Stimulated activated CD4-positive, alpha-beta T cell treated with anti-CD3 and anti-CD28 coated beads, Interleukin-1b, Interleukin-23, amount 100 ng/mL, for 4 hours (primary cell): ENCODE measurements at regions not wholly inside any gene's neighbourhood (a gene's known extent, or its start where the extent isn't known, plus 50 kb on each side); places are given as distances from the start of the nearest gene placed in this dataset.

Source experiments
- DNase-seq, 2 donors: peaks; one replicate each; pipeline ENCODE4 v3.0.0-alpha.2; 2020; ENCODE audit warnings: low read depth in 2 of 2

DNA sequence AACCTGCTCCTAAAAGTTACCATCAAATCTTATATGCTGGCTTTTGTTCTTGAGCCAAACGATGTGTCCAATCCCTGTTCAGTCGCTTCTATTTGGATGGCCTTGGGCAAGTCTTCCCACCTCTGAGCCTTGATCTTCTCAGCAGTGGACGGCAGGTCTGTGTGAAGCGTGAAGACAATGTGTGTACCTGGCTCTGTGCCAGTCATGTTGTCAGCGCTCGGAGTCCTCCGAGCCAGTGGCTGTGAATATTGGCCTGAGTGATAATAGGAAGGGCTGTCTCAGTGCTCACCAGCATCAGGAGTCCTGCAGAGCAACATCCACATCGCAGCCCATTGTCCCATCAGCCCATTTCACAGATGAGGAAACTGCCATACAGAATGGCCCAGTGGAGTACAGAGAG lies 219.0 kb downstream of the CDC5L start:
- DNase-seq: no peak

DNA sequence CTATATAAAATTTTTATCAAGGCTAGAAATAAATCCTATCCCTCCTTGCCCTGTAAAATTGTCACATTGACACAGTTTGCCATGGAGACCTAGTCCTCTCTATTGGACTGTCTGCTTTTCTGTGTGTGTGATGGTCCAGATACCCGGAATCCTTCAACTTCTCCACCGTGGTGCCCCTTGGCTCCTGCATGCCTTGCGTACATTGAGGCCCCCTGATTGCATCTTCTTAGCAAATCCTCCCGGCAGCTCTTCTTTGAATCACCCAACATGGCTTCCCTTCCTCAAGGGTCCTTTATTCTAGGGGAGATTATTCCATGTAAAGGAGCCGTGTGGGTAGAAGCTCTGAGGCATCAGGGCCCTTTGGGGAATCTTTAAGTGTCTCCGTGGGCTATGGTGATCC lies 219.5 kb downstream of the CDC5L start:
- no peak for DNase-seq

DNA sequence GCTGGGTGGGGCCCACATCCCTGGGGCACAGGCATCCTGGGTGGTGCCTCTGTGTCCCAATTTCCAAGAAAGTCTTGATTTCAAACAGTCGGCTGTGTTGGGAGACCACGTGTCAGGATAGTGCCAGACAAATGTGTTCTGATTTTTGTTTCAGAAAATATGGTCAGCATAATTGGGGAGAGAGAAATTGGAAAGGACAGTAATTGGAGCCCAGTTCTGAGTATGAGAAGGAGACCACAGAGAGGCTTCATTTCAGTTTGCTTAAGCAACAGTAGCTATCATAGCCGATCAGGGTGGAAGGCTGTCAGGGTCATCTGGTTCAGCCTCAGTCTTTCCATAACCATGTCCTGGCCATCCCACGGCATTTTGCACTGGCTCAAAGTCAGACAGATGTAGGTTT lies 220.7 kb downstream of the CDC5L start:
- DNase-seq: no peak

- DNase-seq: no peak
Measured at GRCh38 chr6:44609051-44609612, 221.6 kb downstream of the CDC5L start.

DNA sequence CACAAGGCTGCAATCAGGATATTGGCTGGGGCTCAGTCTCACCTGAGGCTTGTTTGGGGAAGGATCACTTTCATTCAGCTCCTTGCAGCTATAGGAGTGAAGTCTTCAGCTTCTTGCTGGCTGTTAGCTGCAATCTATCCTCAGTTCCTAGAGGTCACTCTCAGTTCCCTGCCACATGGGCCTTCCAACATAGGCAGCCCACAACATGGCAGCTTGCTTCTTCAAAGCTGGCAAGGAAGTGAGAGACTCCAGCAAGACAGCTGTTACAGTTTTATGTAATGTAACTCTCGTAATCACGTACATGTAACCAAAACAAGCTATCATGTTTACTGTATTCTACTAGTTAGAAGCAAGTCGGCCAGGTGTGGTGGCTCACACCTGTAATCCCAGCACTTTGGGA lies 226.9 kb downstream of the CDC5L start:
- DNase-seq: no peak

GRCh38 chr6:44615621-44616020 lies 228.1 kb downstream of the CDC5L start:
- no peak for DNase-seq

- no peak for DNase-seq
Measured at GRCh38 chr6:44617416-44617815, 229.9 kb downstream of the CDC5L start.

DNA sequence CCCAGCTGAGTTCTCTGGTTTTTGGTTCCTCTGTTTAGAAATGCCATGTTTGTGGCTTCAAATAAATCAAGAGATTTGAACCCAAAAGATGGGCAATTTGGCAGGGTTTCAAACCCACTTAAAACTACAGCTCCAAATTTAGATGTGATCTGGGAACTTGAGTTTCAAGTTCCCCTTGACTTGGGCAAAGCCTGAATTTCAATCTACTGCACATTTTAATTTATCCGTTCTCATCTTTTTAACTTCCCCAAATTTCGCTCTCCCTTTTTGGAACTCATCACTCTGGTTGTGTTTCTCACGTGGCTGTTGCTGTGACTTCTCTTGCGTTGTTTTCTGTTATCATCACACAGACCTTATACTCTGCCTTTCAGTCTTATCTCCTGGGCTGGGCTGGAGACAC lies 230.9 kb downstream of the CDC5L start:
- no peak for DNase-seq

DNA sequence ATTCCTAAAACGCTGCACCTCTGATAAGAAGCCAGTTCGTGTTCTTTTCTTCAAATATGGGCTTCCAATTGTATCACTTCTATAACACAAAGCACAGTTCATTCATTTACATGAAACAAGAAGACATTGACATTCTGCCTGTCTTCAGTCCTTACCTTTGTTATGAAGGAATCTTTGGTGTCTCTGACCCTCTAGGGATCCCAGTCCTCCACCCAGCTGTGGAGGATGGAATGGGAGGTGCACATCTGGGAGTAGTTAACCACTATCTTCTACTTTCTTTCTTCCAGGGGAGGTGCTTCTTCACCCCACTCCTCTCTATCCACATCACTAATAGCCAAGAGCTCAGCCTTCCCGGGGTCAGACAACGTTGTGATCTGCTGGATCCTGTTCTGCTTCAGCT lies 233.4 kb downstream of the CDC5L start:
- no peak for DNase-seq

DNA sequence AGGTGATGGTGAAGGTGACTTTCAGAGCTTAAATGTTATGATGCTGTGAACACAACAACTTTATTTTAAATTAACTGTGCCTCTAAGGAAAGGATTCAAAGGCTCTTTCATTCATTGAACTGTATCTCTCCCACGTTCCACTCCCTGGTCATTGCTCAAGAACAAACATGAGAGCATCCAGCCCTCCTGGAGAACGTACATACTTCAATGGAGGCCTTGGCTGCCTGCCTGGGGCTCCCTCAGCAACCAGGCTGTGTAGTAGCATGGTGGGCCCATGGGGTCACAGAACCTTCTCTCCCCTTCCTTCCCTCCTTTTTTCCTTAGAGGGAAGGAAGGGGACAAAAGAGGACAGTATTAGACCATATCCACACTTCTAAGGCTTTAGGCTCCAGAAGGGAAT lies 234.3 kb downstream of the CDC5L start:
- no peak for DNase-seq

GRCh38 chr6:44622555-44622954 lies 235.0 kb downstream of the CDC5L start:
- no peak for DNase-seq

GRCh38 chr6:44622956-44623355 lies 235.4 kb downstream of the CDC5L start:
- DNase-seq: no peak

DNA sequence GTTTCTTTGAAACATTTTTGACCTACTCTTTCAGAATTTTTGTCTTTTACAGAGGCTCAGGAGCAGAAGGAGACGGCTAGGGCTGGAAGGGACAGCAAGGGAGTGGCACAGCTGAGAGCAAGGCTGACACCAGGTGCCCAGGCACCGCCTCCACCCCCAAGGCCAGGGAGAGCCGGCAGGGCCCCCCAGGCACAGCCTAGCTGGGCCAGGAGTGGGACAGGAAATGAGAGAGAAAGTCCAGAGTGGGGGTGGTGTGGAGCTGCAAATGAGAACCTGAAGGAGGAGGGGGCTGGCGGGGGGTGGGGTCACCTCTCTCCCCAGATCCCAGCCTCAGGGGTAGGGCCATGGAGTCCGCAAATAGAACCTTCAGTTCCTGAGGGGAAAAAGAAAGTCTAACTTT lies 236.7 kb downstream of the CDC5L start:
- no peak for DNase-seq

DNA sequence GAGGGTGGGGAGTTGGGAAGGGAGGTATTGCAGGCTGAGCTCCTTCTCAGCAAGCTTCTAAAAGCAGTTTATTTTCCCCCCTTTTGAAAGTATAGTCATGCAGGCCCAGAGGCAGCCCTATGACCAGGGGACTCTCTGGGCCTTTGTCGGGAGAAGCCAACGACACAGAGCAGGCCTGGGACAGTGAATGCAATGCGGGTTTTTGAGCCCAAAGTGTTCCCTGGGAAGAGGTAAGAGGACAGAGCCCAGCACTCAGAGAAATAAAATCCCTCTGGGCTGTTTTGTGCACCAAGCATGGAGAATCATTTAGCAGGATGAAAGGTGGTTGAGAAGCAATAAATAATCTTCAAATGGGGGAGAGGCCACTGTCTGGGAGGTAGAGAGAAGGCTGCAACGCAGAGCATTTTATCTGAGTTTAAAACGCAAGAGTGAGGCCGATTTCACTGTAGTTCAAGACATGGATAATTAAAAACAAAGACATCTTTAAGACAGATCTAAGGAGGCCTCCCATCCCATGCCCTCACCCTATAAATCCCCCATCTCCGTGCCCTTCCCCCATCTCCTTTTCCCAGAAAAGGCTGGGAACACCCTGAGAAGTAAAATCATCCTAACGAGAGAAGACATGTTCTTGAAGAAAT lies 237.5 kb downstream of the CDC5L start:
- DNase-seq: no peak

DNA sequence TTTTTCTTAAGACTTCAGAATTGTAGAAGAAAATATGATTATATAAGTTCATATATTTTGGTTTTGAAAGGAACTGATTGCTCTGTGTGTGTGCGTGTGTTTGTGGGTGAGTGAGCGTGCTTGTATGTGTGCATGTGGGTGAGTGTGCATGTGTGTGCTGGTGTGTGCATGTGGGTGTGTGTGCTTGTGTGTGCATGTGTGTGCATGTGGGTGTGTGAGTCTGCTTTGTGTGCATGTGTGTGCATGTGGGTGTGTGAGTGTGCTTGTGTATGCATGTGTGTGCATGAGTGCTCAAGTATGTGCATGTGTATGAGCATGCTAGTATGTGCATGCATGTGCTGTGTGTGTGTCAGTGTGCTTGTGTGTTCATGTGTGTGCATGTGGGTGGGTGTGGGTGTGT lies 238.5 kb downstream of the CDC5L start:
- no peak for DNase-seq

DNA sequence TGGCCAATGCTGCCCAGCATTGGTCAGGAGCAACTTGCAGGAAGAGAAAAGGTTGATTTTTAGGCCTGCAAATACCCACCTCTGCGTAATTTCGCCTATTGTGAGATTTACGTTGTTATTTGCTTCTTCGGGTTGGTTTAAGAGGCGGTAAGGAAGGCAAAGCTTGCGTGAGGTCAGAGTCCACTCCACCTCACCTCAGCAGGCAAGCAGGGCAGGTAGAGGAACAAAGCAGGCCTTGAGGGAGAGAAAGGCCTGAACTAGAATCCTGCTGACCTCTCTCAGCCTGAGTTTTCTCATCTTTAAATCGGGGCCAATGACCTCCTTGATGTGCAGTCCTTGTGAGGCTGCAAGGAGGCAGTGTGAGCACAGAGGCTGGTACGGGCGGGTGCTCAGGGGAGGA lies 239.1 kb downstream of the CDC5L start:
- DNase-seq: no peak

DNA sequence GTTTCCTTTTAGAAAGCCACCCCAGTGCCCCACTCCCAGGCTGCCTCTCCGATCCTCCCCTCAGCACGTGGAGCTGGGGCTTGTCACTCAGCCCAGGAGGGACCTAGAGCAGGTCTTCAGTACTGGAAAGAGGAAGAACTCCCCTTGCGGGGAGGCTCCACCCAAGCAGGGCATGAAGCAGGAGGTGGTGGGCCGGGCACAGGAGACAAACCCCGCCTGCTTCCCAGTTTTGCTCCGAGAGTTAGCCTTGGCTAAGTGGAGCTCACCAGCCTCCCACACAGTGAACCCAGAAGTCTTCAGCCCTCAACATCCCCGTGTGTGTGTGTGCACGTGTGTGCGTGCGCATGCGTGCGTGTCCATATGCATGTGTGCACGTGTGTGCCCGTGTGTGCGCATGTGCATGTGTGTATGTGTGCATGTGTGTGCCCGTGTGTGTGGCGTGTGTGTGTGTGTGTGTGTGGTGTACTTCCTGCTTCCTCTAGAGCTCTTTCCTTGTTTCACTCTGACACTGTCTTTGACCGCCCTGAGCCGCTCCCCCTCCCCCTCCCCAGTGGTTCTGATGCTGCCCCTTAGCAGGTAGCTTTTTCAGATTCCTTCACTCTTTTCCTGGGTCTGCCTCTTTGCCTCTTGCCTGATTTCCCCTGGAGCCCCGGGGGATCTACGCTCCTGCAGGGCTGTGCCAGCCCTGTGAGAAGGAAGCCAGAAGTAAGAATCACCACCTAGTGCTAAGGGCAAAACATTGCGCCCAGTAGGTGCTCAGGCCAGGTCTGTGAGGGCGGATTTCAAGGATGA lies 239.8 kb downstream of the CDC5L start:
- no peak for DNase-seq

DNA sequence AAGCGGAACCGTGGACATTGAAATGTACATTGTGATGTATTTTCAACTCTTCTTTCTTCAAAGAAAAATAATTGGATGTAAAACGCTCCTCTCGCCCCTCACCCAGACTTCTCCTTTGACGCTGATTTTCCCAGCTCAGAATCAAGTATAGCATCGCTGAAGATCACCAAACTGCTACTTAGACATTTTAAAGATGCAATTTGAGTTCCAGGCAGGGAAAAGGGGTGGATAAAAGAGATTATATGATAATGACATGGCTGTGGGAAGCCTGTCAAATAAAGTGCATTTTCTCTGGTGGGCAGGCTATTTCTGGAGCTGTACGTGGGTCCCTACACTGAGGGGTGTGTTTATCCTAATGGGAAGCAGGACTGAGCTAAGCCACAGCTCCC lies 240.4 kb downstream of the CDC5L start:
- DNase-seq: no peak

DNA sequence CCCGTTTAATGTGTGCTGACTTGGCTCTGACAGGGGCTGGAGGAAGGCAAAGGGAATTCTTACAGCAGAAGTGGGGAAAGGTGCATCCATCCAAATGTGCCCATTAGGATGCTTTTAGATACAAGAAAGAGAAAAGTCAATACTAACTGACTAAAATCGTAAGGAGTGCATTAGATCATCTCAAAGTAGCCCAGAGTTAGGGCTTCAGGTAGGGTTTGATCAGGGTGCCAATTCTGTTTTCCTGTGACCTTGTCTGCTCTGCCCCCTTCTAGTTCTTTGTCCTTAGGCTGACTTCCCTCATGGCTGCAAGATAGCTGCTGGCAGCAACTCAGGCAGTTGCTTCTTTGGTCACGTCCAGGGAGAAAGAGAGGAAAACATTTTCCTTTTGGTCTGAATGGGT lies 240.8 kb downstream of the CDC5L start:
- DNase-seq: no peak

DNA sequence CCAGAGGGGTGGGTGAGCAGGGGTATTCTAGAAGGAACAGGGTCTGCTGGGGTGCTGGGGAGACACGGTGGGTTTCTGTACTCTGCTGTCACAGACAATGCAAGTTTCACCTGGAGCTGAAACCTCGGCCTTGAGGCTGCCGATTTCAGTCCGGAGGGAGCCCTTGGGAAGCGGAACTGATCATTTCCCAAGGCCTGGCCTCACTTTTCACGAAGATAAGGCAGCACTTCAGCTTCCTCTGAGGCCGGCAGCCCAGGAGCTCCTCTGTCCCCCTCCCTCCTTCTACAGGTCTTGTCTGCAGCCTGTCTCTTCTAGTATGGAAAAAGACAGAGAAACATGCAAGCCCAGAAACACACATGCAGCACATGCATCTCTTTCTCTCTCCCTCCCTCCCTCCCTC lies 242.1 kb downstream of the CDC5L start:
- DNase-seq: no peak

DNA sequence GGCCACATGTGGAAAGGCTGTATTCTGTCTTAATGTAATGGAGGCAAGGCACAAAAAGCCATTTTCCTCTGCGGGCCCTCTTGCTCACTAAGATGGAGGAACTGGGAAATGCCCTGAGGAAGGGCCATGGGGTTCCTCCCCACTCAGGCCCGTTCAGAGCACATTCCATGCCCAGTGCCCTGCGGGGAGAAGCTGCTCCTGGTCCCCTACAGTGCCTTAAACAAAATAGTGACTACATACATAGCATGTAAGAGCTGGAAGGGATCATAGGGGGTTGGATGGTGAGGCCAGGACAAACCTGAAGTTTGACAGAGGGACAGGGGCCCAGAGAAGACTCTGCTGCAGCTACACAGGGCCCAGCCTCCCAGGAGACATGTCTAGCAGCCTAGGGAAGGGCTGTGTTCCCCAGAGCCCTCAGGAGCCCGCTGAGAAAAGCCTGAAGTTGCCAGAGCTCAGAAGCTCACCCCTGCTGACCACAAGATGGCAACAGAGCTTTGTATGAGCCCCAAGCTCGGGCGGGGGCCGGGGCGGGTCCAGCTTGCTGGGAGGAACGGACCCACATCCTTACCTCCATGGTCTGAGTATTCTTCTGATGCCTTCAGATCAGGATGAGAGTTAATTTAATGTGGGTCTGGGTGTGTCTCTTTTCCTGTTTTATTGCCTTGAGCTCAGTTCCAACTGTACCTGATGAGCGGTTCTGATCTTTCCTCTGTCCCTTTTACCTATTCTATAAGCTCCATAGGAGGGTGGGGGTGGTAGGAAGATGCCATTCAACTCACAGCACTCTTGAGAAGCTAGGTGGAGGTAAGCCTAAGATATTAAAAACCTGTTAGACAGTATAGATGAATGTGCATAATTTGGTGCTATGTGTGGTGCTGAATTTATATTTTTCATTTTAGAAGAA lies 242.9 kb downstream of the CDC5L start:
- DNase-seq: no peak

DNA sequence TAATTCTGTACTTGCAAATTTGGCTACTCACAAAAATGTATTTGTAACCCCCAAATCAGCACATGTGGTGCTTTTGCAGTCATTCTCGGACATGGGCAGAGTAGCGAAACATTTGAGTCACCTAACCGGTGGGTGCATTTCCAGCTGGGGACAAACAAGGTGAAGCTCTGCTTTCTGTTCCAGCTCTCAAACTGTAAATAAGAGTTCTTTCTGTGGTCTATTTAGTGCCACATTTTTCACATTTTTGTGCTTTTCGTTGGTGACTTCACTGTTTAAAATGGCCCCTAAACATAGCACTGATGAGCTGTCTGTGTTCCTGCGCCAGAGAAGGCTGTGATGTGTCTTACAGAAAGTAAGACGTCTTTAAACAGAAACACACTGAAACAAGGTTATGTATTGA lies 244.5 kb downstream of the CDC5L start:
- no peak for DNase-seq
